ENCODE measurements at regions not wholly inside any gene's neighbourhood (a gene's known extent, or its start where the extent isn't known, plus 50 kb on each side); places are given as distances from the start of the nearest gene placed in this dataset.

DNA sequence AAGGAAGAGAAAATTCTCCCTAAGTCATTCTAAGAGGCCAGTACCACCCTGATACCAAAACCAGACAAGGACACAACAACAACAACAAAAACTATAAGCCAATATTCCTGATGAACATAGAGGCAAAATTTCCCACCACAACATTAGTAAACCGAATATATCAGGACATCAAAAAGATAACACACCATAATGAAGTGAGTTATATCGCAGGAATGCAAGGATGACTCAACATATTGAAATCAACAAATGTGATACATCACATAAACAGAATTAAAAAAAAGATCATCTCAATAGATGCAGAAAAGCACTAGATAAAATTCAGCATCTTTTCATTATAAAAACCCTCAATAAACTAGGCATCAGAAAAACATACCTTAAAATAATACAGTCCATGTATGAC lies 1844.4 kb upstream of the PCDH10 start:
- TF ChIP-seq, protein P1, sequence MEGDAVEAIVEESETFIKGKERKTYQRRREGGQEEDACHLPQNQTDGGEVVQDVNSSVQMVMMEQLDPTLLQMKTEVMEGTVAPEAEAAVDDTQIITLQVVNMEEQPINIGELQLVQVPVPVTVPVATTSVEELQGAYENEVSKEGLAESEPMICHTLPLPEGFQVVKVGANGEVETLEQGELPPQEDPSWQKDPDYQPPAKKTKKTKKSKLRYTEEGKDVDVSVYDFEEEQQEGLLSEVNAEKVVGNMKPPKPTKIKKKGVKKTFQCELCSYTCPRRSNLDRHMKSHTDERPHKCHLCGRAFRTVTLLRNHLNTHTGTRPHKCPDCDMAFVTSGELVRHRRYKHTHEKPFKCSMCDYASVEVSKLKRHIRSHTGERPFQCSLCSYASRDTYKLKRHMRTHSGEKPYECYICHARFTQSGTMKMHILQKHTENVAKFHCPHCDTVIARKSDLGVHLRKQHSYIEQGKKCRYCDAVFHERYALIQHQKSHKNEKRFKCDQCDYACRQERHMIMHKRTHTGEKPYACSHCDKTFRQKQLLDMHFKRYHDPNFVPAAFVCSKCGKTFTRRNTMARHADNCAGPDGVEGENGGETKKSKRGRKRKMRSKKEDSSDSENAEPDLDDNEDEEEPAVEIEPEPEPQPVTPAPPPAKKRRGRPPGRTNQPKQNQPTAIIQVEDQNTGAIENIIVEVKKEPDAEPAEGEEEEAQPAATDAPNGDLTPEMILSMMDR (IDR thresholded peaks at IDR 0.05; ENCODE audit: low read depth, low read length), result no peak
- TF ChIP-seq EZH2phosphoT487 (IDR thresholded peaks at IDR 0.05; ENCODE audit: low read depth), result no peak

Measured in OCI-LY3 (cell line).